ENCODE measurements at regions not wholly inside any gene's neighbourhood (a gene's known extent, or its start where the extent isn't known, plus 50 kb on each side); places are given as distances from the start of the nearest gene placed in this dataset.

GRCh38 chr16:6574146-6574545 lies 758.5 kb upstream of the RBFOX1 start:
- FAIRE-seq (no peak), ATAC-seq (no peak), DNase-seq (ENCODE audit: low spot score) (no peak)
- Histone ChIP-seq H3K4me1 (ENCODE audit: insufficient read depth, low read length) (no peaks in the 10 kb centered on the region), H3K36me3 (replicated peaks in 1 of 2; ENCODE audit: control insufficient read depth in 1 of 2, insufficient read depth in 2 of 2, low read length in 2 of 2) (no peaks in the 10 kb centered on the region), H3K27me3 (ENCODE audit: control insufficient read depth in 1 of 2, insufficient read depth in 2 of 2, low read length in 2 of 2) (no peaks in the 10 kb centered on the region), H3K9me3 (ENCODE audit: low read length) (no peaks in the 10 kb centered on the region), H3K4me3 (replicated peaks in 1 of 3; ENCODE audit: insufficient read depth in 1 of 3, low read depth in 2 of 3, low read length in 3 of 3) (no peak overlapping the region), H3K9ac (ENCODE audit: insufficient read depth, low read depth, low read length) (no peak overlapping the region), H3K4me2 (ENCODE audit: low read depth, low read length) (no peak overlapping the region), H3K79me2 (ENCODE audit: insufficient read depth, low read length) (no peaks in the 10 kb centered on the region), H4K20me1 (ENCODE audit: insufficient read depth, low read length) (no peaks in the 10 kb centered on the region), H2AFZ (ENCODE audit: low read length) (no peak overlapping the region), H3K27ac (ENCODE audit: extremely low read length, insufficient read depth, low read length) (no peak overlapping the region)
- ChIA-PET CTCF (ENCODE audit: low intra/inter-chr PET ratio, low total read pairs) (no interaction called here), POLR2A (no interaction called here)
- no peak for TF ChIP-seq MZF1 (CRISPR knock-in tag; IDR thresholded peaks at IDR 0.05; ENCODE audit: borderline replicate concordance)
- BruUV-seq (replicated peaks): no TSS peak
- 68% methylated on average over 15 of the region's 16 CpGs for WGBS (ENCODE audit: low lambda C conversion rate)
- intact Hi-C loops (cut with micrococcal nuclease; ENCODE audit: unreplicated experiment) (no loop called here), in situ Hi-C loops (cut with HindIII; ENCODE audit: extremely low pct_ligation_motif_present, low pct_unique_long_range_greater_than_20kb) (no loop called here)

- CTCF ChIA-PET (ENCODE audit: low intra/inter-chr PET ratio, low total read pairs): no interaction called here
- DNase-seq (ENCODE audit: low spot score): peak; percentile 2
- BruUV-seq (replicated peaks): no TSS peak
Measured at GRCh38 chr16:6573577-6573976, 759.1 kb upstream of the RBFOX1 start.

More at GRCh38 chr16:6573577-6573976, 759.1 kb upstream of the RBFOX1 start:
- no peak overlapping the region for H3K4me2 ChIP-seq (ENCODE audit: low read depth, low read length)
- in situ Hi-C loops (cut with HindIII; ENCODE audit: extremely low pct_ligation_motif_present, low pct_unique_long_range_greater_than_20kb): no loop called here
- intact Hi-C loops (cut with micrococcal nuclease; ENCODE audit: unreplicated experiment): no loop called here
- H3K9ac ChIP-seq (ENCODE audit: insufficient read depth, low read depth, low read length): no peak overlapping the region
- H2AFZ ChIP-seq (ENCODE audit: low read length): no peak overlapping the region
- H3K79me2 ChIP-seq (ENCODE audit: insufficient read depth, low read length): no peaks in the 10 kb centered on the region
- H3K36me3 ChIP-seq (replicated peaks in 1 of 2; ENCODE audit: control insufficient read depth in 1 of 2, insufficient read depth in 2 of 2, low read length in 2 of 2): no peaks in the 10 kb centered on the region
- TF ChIP-seq CTCF (CRISPR knock-in tag; IDR thresholded peaks at IDR 0.05): peak; percentile 61
- TF ChIP-seq ZNF710 (CRISPR knock-in tag; IDR thresholded peaks at IDR 0.05; ENCODE audit: borderline replicate concordance): no peak
- peak; percentile 60 for TF ChIP-seq STAG1 (CRISPR knock-in tag; IDR thresholded peaks at IDR 0.05)
- ATAC-seq (peak; percentile 86), FAIRE-seq (no peak)
- no peaks in the 10 kb centered on the region for H3K9me3 ChIP-seq (ENCODE audit: low read length)
- H4K20me1 ChIP-seq (ENCODE audit: insufficient read depth, low read length): no peaks in the 10 kb centered on the region
- no peak overlapping the region for H3K27ac ChIP-seq (ENCODE audit: extremely low read length, insufficient read depth, low read length)
- POLR2A ChIA-PET: no interaction called here
- no peaks in the 10 kb centered on the region for H3K4me1 ChIP-seq (ENCODE audit: insufficient read depth, low read length)
- H3K4me3 ChIP-seq (replicated peaks in 1 of 3; ENCODE audit: insufficient read depth in 1 of 3, low read depth in 2 of 3, low read length in 3 of 3): no peak overlapping the region
- no peaks in the 10 kb centered on the region for H3K27me3 ChIP-seq (ENCODE audit: control insufficient read depth in 1 of 2, insufficient read depth in 2 of 2, low read length in 2 of 2)
- 25% methylated on average over 17 of the region's 22 CpGs for WGBS (ENCODE audit: low lambda C conversion rate)

Measured in HepG2 (cell line).